Spleen (tissue), 7 donors: ENCODE measurements at regions not wholly inside any gene's neighbourhood (a gene's known extent, or its start where the extent isn't known, plus 50 kb on each side); places are given as distances from the start of the nearest gene placed in this dataset.

ENCODE experiments used
- POLR2A ChIP-seq, 3 donors: fragments of 450-650 bp; IDR thresholded peaks; one replicate each; pipeline ENCODE4 v1.5.1; 2017; ENCODE audit warnings: antibody characterized with exemption in 3 of 3, mild to moderate bottlenecking in 1 of 3
- TF ChIP-seq, protein P1 (sequence below), 11 experiments: fragments of 200-600 bp in 7 of 11; fragments of 450-650 bp in 4 of 11; sonication (generic) in 4 of 11; IDR thresholded peaks in 8 of 11; conservative IDR thresholded peaks in 3 of 11; 1 replicate in 7 of 11; 2 replicates in 4 of 11; pipeline versions ENCODE4 v1.4.0 to v1.8.0; 2016 to 2021; ENCODE audit warnings: antibody characterized with exemption in 11 of 11, inconsistent platforms in 4 of 11, mild to moderate bottlenecking in 1 of 11
- donor health status: DM: no; HTN: no; CAD: no; lungs with moderate emphysema.
- donor health status: DM: no; HTN: no; CAD: no.
- donor health status: DM: no; HTN: no; CAD: no.

DNA sequence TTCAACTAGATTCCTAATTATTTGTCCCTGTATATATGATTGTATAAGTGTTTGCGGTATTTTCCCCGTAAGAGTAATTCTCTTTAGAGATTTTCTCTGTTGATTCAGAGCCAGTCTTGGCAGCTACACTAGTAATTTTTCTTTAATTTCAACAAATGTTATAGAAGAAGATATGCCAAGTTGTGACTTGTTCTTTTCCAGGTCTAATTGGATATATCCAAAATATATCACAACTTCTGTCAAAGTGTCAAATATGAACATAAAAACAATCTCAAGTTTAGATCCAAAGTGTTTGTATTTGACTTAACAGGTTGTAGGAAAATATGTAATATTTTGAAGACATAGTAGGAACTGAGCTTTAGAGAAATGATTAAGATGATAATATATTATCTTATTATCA, 733.9 kb upstream of the SLITRK5 start:
- TF ChIP-seq, protein P1, sequence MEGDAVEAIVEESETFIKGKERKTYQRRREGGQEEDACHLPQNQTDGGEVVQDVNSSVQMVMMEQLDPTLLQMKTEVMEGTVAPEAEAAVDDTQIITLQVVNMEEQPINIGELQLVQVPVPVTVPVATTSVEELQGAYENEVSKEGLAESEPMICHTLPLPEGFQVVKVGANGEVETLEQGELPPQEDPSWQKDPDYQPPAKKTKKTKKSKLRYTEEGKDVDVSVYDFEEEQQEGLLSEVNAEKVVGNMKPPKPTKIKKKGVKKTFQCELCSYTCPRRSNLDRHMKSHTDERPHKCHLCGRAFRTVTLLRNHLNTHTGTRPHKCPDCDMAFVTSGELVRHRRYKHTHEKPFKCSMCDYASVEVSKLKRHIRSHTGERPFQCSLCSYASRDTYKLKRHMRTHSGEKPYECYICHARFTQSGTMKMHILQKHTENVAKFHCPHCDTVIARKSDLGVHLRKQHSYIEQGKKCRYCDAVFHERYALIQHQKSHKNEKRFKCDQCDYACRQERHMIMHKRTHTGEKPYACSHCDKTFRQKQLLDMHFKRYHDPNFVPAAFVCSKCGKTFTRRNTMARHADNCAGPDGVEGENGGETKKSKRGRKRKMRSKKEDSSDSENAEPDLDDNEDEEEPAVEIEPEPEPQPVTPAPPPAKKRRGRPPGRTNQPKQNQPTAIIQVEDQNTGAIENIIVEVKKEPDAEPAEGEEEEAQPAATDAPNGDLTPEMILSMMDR (IDR thresholded peaks at IDR 0.05 in 8 of 11, conservative IDR thresholded peaks at IDR 0.05 in 3 of 11): no peak
- no peak for TF ChIP-seq POLR2A (IDR thresholded peaks at IDR 0.05)
